OCI-LY7 (cell line): ENCODE measurements at regions not wholly inside any gene's neighbourhood (a gene's known extent, or its start where the extent isn't known, plus 50 kb on each side); places are given as distances from the start of the nearest gene placed in this dataset.

Experiments used
- BruUV-seq: library from RNA; stranded (reverse); fragments of 400-500 nt; replicated peaks from 2 replicates; lab custom pipeline; 2021; lab: Mats Ljungman, UMichigan
- CTCF ChIA-PET: fragments of 300-600 bp; sonication (Branson Sonifier 250); formaldehyde crosslinking; loops from one replicate; lab custom pipeline; 2022; ENCODE audit warnings: antibody characterized with exemption; ENCODE audit not compliant: unreplicated experiment; lab: Charles Lee
- POLR2A ChIA-PET: fragments of 300-600 bp; sonication (Branson Sonifier 250); formaldehyde crosslinking; loops from one replicate; lab custom pipeline; 2022; ENCODE audit warnings: antibody characterized with exemption; lab: Charles Lee
- DNase-seq: peaks from one replicate; pipeline ENCODE4 v3.0.0-alpha.2; 2015; ENCODE audit warnings: low spot score
- H2AFZ ChIP-seq: fragments of 200-600 bp; sonication (generic), shearing (Covaris generic); 2 replicates; pipeline ENCODE4 v1.6.1; 2014; ENCODE audit warnings: mild to moderate bottlenecking, antibody characterized with exemption, low read length, moderate library complexity
- H3K27ac ChIP-seq: fragments of 200-600 bp; sonication (generic); 2 replicates; pipeline ENCODE4 v1.5.1; 2014; ENCODE audit warnings: mixed run types, low read depth, mild to moderate bottlenecking, moderate library complexity, low read length, inconsistent platforms; ENCODE audit not compliant: poor library complexity, severe bottlenecking
- H3K36me3 ChIP-seq: fragments of 200-600 bp; sonication (generic); 2 replicates; pipeline ENCODE4 v1.6.1; 2014; ENCODE audit warnings: mild to moderate bottlenecking, antibody characterized with exemption, low read length, moderate library complexity, mixed read lengths; ENCODE audit not compliant: insufficient read depth
- H3K4me1 ChIP-seq: fragments of 200-600 bp; sonication (generic); 2 replicates; pipeline ENCODE4 v1.5.1; 2014; ENCODE audit warnings: mild to moderate bottlenecking, low read length; ENCODE audit not compliant: insufficient read depth, poor library complexity, severe bottlenecking
- H3K4me2 ChIP-seq: fragments of 200-600 bp; sonication (generic); 2 replicates; pipeline ENCODE4 v1.6.1; 2014; ENCODE audit warnings: mild to moderate bottlenecking, low read length
- H3K4me3 ChIP-seq: fragments of 200-600 bp; sonication (generic); 2 replicates; pipeline ENCODE4 v1.5.1; 2014; ENCODE audit warnings: mild to moderate bottlenecking, low read depth, low read length; ENCODE audit not compliant: poor library complexity, severe bottlenecking
- H3K79me2 ChIP-seq: fragments of 200-600 bp; sonication (generic); 2 replicates; pipeline ENCODE4 v1.6.1; 2016; ENCODE audit warnings: low read depth, mild to moderate bottlenecking, low read length, moderate library complexity, mixed read lengths; ENCODE audit not compliant: insufficient read depth
- H3K9me2 ChIP-seq: fragments of 200-600 bp; sonication (generic); 2 replicates; pipeline ENCODE4 v1.6.1; 2016; ENCODE audit warnings: mild to moderate bottlenecking, low read length, mixed read lengths; ENCODE audit not compliant: insufficient read depth
- H3K9me3 ChIP-seq: fragments of 200-600 bp; sonication (generic); 2 replicates; pipeline ENCODE4 v1.6.1; 2014; ENCODE audit warnings: mild to moderate bottlenecking, mixed run types, low read length, mixed read lengths
- H4K20me1 ChIP-seq: fragments of 200-600 bp; sonication (generic); 2 replicates; pipeline ENCODE4 v1.6.1; 2014; ENCODE audit warnings: mild to moderate bottlenecking, antibody characterized with exemption, low read length, moderate library complexity, mixed read lengths; ENCODE audit not compliant: insufficient read depth
- EZH2phosphoT487 ChIP-seq: fragments of 200-600 bp; sonication (generic); IDR thresholded peaks from 2 replicates; pipeline ENCODE4 v1.6.1; 2018; ENCODE audit warnings: low read depth, borderline replicate concordance, mild to moderate bottlenecking, mixed run types, antibody characterized with exemption, low read length, moderate library complexity, mixed read lengths
- intact Hi-C: fragments of 100-400 bp; cut with micrococcal nuclease; formaldehyde crosslinking; loops from one replicate; pipeline ENCODE4 v1.10.0; 2022; ENCODE audit not compliant: unreplicated experiment
- TF ChIP-seq, protein P1 (sequence below): fragments of 200-600 bp; sonication (generic); conservative IDR thresholded peaks from 2 replicates; pipeline ENCODE4 v1.5.1; 2014; ENCODE audit warnings: mild to moderate bottlenecking, antibody characterized with exemption, low read length, moderate library complexity, mixed read lengths

GRCh38 chr7:42570944-42571343, 333.9 kb upstream of the GLI3 start:
- BruUV-seq = no TSS peak
- H4K20me1 ChIP-seq = no peaks in the 10 kb centered on the region
- no peak overlapping the region for H3K4me2 ChIP-seq
- no peaks in the 10 kb centered on the region for H3K79me2 ChIP-seq
- no peaks in the 10 kb centered on the region for H3K36me3 ChIP-seq
- H3K4me1 ChIP-seq = no peaks in the 10 kb centered on the region
- H3K4me3 ChIP-seq = no peak overlapping the region
- intact Hi-C loops = no loop called here
- ChIA-PET CTCF (no interaction called here), POLR2A (no interaction called here)
- H3K9me3 ChIP-seq = no peaks in the 10 kb centered on the region
- no peak for TF ChIP-seq EZH2phosphoT487
- TF ChIP-seq, protein P1, sequence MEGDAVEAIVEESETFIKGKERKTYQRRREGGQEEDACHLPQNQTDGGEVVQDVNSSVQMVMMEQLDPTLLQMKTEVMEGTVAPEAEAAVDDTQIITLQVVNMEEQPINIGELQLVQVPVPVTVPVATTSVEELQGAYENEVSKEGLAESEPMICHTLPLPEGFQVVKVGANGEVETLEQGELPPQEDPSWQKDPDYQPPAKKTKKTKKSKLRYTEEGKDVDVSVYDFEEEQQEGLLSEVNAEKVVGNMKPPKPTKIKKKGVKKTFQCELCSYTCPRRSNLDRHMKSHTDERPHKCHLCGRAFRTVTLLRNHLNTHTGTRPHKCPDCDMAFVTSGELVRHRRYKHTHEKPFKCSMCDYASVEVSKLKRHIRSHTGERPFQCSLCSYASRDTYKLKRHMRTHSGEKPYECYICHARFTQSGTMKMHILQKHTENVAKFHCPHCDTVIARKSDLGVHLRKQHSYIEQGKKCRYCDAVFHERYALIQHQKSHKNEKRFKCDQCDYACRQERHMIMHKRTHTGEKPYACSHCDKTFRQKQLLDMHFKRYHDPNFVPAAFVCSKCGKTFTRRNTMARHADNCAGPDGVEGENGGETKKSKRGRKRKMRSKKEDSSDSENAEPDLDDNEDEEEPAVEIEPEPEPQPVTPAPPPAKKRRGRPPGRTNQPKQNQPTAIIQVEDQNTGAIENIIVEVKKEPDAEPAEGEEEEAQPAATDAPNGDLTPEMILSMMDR = no peak
- no peak for DNase-seq
- no peak overlapping the region for H2AFZ ChIP-seq
- no peaks in the 10 kb centered on the region for H3K9me2 ChIP-seq
- no peak overlapping the region for H3K27ac ChIP-seq

DNA sequence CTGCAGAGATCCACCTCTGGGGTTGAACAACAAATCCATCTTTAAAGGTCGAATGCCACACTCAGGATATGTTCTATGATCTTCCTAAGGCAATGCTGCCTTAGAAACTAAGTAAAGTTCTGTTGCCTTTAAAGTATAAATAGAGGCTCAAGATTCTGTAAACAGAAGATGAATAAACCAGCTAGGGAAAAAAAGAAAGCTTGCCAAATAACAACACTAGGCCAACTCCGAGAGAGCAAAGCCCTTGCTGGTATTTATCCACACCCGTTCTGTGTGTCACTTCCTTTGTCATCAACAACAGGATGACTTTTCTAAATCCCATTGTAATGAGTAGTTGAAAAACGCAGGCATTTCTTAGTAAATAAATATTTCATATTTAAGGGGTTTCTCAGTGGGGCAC, 330.0 kb upstream of the GLI3 start:
- no peaks in the 10 kb centered on the region for H4K20me1 ChIP-seq
- H3K4me3 ChIP-seq = no peak overlapping the region
- no peaks in the 10 kb centered on the region for H3K4me1 ChIP-seq
- H3K9me3 ChIP-seq = no peaks in the 10 kb centered on the region
- intact Hi-C loops = no loop called here
- no peak overlapping the region for H3K4me2 ChIP-seq
- ChIA-PET CTCF (no interaction called here), POLR2A (no interaction called here)
- no peaks in the 10 kb centered on the region for H3K9me2 ChIP-seq
- TF ChIP-seq, protein P1 = no peak
- no peak for TF ChIP-seq EZH2phosphoT487
- H3K79me2 ChIP-seq = no peaks in the 10 kb centered on the region
- H2AFZ ChIP-seq = no peak overlapping the region
- BruUV-seq = no TSS peak
- no peak for DNase-seq
- no peak overlapping the region for H3K27ac ChIP-seq
- H3K36me3 ChIP-seq = no peaks in the 10 kb centered on the region

- no peaks in the 10 kb centered on the region for H3K4me1 ChIP-seq
- H4K20me1 ChIP-seq = no peaks in the 10 kb centered on the region
- no peak overlapping the region for H3K4me3 ChIP-seq
- no peak for DNase-seq
- no peak overlapping the region for H3K4me2 ChIP-seq
- no peaks in the 10 kb centered on the region for H3K9me3 ChIP-seq
- TF ChIP-seq EZH2phosphoT487 = no peak
- TF ChIP-seq, protein P1 = no peak
- BruUV-seq = no TSS peak
- no peaks in the 10 kb centered on the region for H3K9me2 ChIP-seq
- intact Hi-C loops = no loop called here
- H3K36me3 ChIP-seq = no peaks in the 10 kb centered on the region
- ChIA-PET CTCF (no interaction called here), POLR2A (no interaction called here)
- no peaks in the 10 kb centered on the region for H3K79me2 ChIP-seq
- H2AFZ ChIP-seq = no peak overlapping the region
- no peak overlapping the region for H3K27ac ChIP-seq
Observed at GRCh38 chr7:42561797-42562196, 324.8 kb upstream of the GLI3 start.
